Left hindlimb (tissue), 1 donor: ENCODE measurements at regions not wholly inside any gene's neighbourhood (a gene's known extent, or its start where the extent isn't known, plus 50 kb on each side); places are given as distances from the start of the nearest gene placed in this dataset.

Source experiments
- DNase-seq: peaks from one replicate; pipeline ENCODE4 v3.0.0-alpha.2; 2018

- DNase-seq = no peak
Measured at GRCh38 chr14:22011253-22011642, 337.6 kb upstream of the OR4E1 start.

DNA sequence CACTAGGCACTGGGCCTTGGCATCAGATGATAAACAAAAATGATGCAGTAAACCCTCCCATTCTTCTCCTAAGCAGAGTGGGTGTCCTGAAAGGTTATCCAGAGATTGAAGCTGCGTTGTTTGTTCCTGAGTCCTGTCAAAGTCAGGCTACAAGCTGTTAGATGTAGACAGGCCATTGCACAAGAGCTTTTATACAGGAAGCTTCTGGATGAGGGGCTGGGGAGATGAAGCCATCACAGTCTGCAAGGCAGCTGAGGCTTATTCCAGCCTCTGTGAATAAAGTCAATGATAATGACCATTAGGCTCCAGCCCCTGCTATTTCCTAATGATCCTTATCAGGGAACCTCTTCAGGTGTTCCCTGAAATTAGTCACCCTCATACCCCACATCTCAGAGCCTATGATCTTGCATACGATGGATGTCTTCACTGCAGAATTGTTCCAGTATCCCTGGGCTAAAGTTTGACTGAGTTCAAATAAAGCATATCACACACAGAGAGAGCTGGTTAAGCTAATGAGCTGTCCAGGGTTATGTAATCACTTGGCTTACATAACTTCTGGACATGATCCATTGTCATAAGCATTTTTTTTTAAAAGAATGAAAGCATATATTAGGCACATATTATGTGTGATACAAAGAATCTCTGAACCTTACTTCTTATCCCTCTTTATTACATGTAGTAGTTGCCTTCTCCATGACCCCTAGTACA lies 337.1 kb upstream of the OR4E1 start:
- no peak for DNase-seq

DNA sequence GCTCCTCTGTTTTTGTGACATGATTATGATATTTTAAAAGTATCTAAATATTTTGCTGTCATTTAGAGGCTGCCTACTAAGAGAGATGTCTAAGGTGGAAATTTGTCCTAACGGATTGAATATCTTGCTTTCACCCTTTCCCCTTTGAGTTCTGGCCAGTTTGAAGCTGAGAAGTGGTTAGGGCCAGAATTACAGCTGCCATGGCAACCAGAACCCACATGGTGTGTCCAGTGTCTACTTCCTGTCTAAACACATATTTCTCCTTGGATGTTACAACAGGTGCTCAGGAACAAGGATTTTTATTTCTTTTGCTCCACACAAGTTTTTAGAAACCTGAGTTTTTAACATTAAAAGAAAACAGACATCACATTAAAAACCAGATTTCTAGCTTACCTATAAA lies 335.1 kb upstream of the OR4E1 start:
- no peak for DNase-seq

DNA sequence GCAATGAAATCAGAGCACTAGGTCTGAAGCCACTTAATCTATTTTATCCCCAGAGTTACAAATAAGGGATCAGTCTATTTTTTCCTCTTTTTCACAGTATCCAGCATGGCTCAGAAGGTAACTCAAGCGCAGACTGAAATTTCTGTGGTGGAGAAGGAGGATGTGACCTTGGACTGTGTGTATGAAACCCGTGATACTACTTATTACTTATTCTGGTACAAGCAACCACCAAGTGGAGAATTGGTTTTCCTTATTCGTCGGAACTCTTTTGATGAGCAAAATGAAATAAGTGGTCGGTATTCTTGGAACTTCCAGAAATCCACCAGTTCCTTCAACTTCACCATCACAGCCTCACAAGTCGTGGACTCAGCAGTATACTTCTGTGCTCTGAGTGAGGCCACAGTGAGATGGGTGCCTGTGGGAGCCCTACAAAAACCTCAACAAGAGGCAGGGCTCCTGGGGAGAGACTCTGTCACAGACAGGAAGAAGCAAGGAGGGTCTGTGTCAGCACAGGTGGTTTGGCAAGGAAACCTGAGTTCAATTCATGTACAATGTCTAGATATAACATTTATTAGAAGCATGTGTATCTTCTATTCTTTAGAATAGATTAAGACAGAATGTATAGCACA lies 334.3 kb upstream of the OR4E1 start:
- DNase-seq = no peak

DNA sequence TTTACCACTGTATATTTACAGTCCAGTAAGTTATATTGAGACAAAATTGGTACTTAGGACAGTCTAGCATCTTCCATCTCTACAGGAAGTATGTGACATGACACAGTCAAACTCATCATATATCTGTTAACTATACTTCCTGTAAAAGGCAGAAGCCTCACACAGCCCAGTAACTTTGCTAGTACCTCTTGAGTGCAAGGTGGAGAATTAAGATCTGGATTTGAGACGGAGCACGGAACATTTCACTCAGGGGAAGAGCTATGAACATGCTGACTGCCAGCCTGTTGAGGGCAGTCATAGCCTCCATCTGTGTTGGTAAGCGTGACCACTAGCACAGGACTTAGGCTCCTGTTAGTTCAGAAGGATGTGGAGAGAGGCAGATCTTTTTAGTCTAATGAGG lies 333.7 kb upstream of the OR4E1 start:
- no peak for DNase-seq

- no peak for DNase-seq
Measured at GRCh38 chr14:22003461-22003860, 329.8 kb upstream of the OR4E1 start.

DNA sequence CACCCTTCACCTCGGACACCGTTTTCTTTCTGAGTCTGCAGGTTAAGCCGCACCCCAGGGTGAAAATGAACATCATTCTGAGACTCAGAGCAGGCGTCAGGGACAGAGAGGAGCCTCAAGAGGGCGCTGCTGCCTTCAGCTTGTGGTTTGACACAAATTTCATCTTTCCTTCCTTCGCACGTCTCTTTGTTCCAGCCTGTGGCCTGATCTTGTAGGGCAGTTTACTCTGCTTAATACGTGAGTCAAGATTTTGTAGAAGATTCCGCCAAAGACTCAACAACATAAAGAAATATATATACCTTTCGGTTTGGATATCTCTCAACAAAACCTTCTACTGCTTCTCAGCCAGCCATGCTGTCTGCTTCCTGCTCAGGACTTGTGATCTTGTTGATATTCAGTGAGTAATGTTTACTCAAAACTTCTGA lies 329.3 kb upstream of the OR4E1 start:
- no peak for DNase-seq

- DNase-seq = no peak
Measured at GRCh38 chr14:21999402-21999801, 325.8 kb upstream of the OR4E1 start.

DNA sequence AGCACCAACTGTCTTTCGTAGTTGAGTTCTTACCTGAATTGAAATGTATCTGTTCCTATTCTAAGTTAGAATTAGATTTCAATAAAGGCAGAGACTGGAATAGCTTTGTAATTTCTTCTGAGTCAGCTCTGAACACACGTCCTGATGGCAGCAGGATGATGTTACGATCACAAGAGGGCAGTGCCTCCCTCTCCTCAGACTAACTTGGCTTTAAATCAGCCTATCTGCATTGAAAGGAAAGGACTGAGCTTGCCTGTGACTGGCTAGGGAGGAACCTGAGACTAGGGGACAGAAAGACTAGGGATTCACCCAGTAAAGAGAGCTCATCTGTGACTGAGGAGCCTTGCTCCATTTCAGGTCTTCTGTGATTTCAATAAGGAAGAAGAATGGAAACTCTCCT lies 323.7 kb upstream of the OR4E1 start:
- DNase-seq = no peak

- DNase-seq = no peak
Measured at GRCh38 chr14:21995332-21995731, 321.7 kb upstream of the OR4E1 start.

DNA sequence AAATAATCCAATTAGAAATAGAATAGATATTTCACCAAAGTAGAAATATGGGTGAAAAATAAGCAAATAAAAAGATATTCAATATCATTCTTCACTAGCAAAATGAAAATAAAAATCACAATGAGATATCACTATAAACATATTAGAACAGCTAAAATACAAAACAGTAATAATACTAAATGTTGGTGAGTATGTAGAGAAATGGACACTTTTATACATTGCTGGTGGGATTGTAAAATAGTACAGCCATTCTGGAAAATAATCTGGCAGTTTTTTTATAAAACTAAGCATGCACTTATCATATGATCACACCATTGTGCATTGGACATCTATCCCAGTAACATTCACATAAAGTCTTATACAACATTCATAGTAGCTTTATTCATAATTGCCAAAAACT lies 320.2 kb upstream of the OR4E1 start:
- no peak for DNase-seq

- DNase-seq = no peak
Measured at GRCh38 chr14:21993070-21993469, 319.5 kb upstream of the OR4E1 start.

DNA sequence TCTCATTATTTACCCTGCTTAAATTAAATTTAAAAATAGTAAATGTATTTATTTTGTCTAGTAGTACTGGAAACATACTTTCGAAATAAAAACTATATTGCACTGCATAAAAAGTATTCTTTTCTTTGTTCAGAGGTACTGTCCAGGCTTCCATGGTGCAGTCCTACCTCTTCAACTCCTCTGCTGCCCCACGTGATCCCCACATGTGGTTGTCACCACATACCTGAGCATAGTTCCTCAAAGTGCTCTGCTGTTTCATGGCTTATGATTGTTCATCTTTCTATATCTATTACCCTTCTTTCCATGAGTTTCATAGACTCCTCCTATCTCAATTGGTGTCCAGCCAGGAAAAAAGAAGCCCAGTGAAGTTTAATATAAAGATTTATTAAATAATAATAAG lies 317.5 kb upstream of the OR4E1 start:
- no peak for DNase-seq

- DNase-seq = no peak
Measured at GRCh38 chr14:21990116-21990515, 316.5 kb upstream of the OR4E1 start.

DNA sequence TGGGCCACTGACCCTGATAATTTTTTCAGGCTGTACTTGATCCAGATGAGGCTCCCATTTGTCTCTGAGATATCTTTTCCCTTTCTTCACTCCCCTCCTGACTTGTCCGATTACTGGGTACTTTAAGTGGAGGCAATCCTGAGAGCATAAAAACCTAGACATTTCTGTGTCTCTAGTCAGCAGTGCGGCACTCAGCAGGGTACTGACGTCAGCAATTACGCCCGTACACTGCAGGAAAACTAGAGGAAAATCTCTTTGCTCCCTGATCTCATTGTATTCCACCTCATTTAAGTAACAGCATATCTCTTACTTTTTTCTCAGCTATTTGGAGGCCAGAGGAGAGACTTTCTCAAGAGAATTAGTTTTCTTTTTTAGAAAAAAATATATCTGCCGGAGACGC lies 315.5 kb upstream of the OR4E1 start:
- no peak for DNase-seq

DNA sequence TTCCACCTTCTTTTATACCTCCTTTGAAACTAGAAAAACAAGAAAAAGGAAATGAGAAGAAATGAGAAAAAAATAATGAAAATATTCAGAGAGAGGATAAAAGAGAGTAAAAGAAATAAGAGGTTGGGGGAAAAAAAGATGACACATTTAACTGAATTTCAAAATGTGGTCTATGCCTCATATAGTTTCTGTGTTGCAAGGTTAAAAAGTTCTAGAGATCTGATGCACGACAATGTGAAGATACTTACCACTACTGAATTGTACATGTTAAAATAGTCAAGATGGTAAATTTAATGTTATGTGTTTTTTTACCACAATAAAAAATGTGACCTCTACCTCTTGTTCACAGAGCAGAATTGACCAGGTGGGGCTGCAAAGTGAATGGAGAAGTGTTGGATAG lies 314.8 kb upstream of the OR4E1 start:
- no peak for DNase-seq

- DNase-seq = no peak
Measured at GRCh38 chr14:21987937-21988336, 314.3 kb upstream of the OR4E1 start.

- no peak for DNase-seq
Measured at GRCh38 chr14:21985081-21985480, 311.5 kb upstream of the OR4E1 start.

- no peak for DNase-seq
Measured at GRCh38 chr14:21978999-21979314, 305.3 kb upstream of the OR4E1 start.

GRCh38 chr14:21978184-21978998 lies 304.8 kb upstream of the OR4E1 start:
- DNase-seq = no peak

- no peak for DNase-seq
Measured at GRCh38 chr14:21974741-21975140, 301.1 kb upstream of the OR4E1 start.

DNA sequence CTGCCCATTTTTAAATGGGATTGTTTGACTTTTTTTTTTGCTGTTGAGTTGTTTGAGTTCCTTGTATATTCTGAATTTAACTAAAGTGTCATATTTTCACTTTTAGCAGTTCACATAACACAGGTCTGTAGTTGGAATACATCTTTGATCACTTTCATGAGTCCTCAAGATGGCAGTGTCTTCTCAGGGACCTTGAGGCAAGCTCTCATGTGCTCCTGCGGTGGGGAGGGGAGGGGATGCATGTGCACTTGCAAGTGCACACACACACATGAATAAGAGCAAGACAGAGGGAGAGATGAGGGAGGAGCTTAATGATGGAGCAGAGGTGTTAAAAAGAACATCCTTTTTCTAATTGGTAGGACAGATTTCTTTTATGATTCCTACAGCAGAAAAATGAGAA lies 291.4 kb upstream of the OR4E1 start:
- no peak for DNase-seq

GRCh38 chr14:21964180-21964579 lies 290.6 kb upstream of the OR4E1 start:
- DNase-seq = no peak

DNA sequence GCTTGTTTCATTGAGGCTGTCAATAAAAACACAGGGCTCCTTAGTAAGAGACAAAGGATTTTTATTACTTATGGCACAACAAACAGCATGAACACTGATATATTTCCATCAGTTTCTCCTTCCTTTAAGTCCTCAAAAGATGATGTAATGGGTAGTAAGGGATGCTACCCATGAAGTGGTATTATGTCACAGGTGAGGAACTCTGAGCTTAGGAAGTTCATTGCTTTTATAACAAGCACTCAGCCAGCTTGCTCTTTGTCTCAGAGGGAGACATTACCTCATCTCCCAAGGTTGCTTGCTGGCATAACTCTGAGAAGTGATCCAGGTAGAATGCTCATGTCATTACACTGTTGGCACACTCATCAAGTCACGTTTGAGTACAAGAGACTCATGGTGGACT lies 287.0 kb upstream of the OR4E1 start:
- no peak for DNase-seq
